ENCODE measurements at regions not wholly inside any gene's neighbourhood (a gene's known extent, or its start where the extent isn't known, plus 50 kb on each side); places are given as distances from the start of the nearest gene placed in this dataset.

GRCh38 chr2:139394801-139395200 is 614.6 kb upstream of the NXPH2 start:
- no peak for DNase-seq

- no peak for DNase-seq
These were observed 609.2 kb upstream of the NXPH2 start for GRCh38 chr2:139389391-139389790.

GRCh38 chr2:139386401-139386800 is 606.2 kb upstream of the NXPH2 start:
- DNase-seq = no peak

- DNase-seq = no peak
These were observed 603.3 kb upstream of the NXPH2 start for GRCh38 chr2:139383532-139383931.

- DNase-seq = no peak
These were observed 599.9 kb upstream of the NXPH2 start for GRCh38 chr2:139380051-139380450.

- DNase-seq = no peak
These were observed 598.2 kb upstream of the NXPH2 start for GRCh38 chr2:139378373-139378772.

- DNase-seq = no peak
These were observed 594.2 kb upstream of the NXPH2 start for GRCh38 chr2:139374296-139374850.

GRCh38 chr2:139369423-139370409 is 589.5 kb upstream of the NXPH2 start:
- DNase-seq = no peak

GRCh38 chr2:139367416-139367815 is 587.2 kb upstream of the NXPH2 start:
- DNase-seq = no peak

GRCh38 chr2:139366681-139367080 is 586.5 kb upstream of the NXPH2 start:
- no peak for DNase-seq

GRCh38 chr2:139365189-139365588 is 585.0 kb upstream of the NXPH2 start:
- no peak for DNase-seq

- DNase-seq = no peak
These were observed 580.5 kb upstream of the NXPH2 start for GRCh38 chr2:139360654-139361053.

GRCh38 chr2:139359818-139360217 is 579.6 kb upstream of the NXPH2 start:
- DNase-seq = no peak

GRCh38 chr2:139357972-139358371 is 577.8 kb upstream of the NXPH2 start:
- no peak for DNase-seq

GRCh38 chr2:139354518-139354917 is 574.3 kb upstream of the NXPH2 start:
- no peak for DNase-seq

GRCh38 chr2:139353874-139354273 is 573.7 kb upstream of the NXPH2 start:
- no peak for DNase-seq

- no peak for DNase-seq
These were observed 537.1 kb upstream of the NXPH2 start for GRCh38 chr2:139317259-139317658.

- no peak for DNase-seq
These were observed 533.9 kb upstream of the NXPH2 start for GRCh38 chr2:139314059-139314458.

GRCh38 chr2:139296672-139297209 is 516.6 kb upstream of the NXPH2 start:
- no peak for DNase-seq

GRCh38 chr2:139293992-139294548 is 513.9 kb upstream of the NXPH2 start:
- DNase-seq = no peak

- no peak for DNase-seq
These were observed 500.9 kb upstream of the NXPH2 start for GRCh38 chr2:139281124-139281523.

GRCh38 chr2:139271879-139272278 is 491.7 kb upstream of the NXPH2 start:
- DNase-seq = no peak

GRCh38 chr2:139271149-139271548 is 491.0 kb upstream of the NXPH2 start:
- no peak for DNase-seq

- no peak for DNase-seq
These were observed 479.9 kb upstream of the NXPH2 start for GRCh38 chr2:139260052-139260430.
